Middle frontal gyrus (tissue), 1 donor: ENCODE measurements at regions not wholly inside any gene's neighbourhood (a gene's known extent, or its start where the extent isn't known, plus 50 kb on each side); places are given as distances from the start of the nearest gene placed in this dataset.
"Not testable (repeated sequence)": the region's sequence is repeated elsewhere in the genome, so short reads cannot be mapped to it uniquely, and the experiment has no call there.

Source experiments
- DNase-seq: peaks from one replicate; pipeline ENCODE4 v3.0.0-alpha.2; 2015; ENCODE audit warnings: low spot score; ENCODE audit errors: extremely low spot score

DNA sequence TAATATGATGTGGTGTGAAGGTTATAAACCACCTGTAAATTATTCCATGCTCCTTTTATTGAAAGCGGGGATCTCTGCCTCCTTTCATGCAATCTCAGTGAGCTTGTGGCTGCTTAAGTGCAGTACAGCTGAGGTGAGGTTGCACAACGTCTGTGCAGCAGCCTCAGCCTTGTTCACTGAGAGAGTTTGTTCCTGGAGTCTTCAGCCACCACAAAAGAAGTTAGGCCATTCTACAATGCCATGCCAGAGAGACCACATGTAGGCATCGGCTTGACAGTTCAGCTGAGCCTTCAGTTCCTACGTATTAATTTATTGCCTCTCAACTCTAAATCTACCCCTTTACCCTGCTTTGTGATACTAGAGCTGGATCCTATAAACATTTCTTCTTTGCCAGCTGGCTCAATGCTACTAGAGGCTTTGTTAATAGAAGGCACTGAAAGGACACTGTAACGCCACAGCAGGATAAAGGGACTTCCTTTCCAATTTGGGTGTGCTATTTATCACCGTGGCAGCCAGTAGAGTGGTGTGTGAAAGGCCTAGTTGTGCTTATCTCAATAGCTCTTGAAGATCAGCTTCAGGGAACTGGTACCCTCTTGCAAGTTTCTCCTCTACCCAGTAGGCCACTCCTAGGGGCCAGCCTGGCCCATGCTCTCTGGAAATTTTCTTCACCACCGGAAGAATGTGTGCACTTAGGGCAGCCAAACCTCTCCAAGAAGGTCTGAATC lies 337.7 kb downstream of the IPO8 start:
- no peak for DNase-seq

DNA sequence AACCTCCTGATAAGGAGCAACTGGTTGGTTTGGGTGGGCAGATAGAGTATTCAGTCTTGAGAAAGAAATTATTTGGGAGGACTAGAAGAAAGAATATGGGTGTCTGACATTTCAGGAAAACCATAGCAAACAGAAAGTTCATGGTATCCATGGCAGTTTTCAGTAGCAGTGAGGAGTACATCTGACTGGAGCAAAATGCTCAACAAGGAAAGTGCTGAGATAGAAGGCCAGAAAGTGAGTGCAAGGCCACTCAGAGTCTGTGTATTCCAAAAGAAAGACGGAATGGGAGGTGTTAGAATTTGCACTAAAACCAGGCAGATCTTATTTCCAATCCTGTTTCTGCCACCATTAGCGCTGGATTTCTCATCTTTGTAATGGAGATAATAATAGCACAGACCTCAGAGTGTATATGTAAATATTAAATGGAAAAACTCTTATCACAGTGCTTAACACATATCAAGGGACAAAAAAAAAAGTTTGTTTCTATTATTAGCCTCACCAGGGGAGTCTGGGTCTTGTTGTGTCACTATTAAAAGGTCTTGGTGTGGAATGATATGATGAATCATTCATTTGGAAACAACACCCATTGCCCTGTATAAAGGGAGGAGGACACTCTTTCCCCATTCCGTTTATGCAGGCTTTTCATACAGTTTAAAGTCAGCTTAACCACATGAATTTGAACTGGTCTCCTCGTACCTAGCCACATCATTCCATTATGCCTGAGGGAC lies 349.8 kb downstream of the IPO8 start:
- DNase-seq: no peak

DNA sequence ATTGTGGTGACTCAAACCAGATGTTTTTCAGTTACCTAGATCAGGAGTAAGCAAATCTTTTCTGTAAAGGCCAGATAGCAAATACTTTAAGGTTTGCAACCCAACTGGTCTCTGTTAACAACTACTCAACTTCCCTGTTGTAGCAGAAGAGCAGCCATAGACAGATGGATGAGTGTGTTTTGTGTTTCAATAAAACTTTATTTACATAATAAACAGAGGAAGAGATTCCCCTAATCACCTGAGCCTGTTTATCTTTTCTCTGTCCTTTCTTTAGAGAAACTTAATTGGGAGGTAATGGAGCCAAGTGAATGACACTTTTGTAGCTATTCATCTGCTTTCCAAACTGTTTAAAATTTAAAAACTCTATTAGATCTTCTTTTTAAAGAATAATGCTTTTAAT lies 365.1 kb downstream of the IPO8 start:
- no peak for DNase-seq

DNA sequence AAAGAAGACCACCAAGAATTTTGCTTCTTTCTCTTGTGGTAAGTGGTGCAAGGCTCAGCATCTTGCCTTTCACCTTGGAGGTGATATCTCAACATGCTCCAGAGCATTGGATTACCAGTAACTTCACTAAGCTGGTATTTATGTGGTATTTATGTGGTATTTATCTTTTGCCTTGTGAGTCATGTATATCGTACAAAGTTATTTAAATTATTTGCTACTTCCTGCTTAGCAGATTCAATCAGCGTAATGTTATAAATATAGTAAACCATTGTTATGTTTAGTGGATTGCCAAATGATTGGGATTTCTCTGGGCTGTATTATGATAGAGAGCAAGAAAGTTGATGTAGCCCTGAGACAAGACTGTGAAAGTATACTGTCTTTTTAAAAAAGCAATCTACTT lies 366.4 kb downstream of the IPO8 start:
- no peak for DNase-seq

DNA sequence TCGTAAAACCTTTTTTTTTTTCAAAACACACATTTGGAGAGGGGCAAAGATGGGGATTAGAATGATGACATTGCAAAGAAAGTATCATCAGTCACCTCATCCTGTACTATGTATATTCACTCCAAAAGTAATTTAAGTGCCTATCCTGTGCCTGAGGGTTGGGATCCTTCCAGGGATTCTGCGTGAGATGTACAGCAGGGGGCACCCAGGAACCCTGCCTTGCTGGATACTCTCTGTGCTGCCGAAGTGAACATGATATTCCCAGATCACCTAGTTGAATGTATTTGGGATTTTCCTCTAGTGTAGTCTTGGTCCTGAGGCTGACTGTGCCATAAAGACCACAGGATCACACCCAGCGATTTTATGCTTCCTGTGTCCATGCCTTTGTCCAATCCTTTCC lies 372.7 kb downstream of the IPO8 start:
- DNase-seq: no peak

DNA sequence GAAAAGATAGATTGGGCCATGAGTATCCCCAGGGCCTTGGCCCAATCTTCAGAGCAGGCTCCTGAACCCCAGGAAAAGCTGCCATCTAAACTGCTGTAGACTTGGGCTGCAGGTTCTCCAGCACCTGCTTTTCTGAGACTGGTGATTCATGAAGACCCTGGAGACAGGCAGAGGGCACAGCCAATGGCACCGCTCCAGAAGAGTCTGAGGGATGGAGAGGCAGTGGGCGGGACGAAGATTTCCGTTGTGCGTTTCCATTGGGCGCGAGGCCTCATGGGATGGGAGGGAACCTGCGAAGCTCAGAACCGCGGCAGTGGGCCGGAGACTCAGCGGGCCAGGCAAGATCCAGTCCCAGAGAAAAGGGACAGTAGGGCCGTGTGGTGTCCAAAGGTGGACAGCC lies 375.1 kb downstream of the IPO8 start:
- DNase-seq: no peak

DNA sequence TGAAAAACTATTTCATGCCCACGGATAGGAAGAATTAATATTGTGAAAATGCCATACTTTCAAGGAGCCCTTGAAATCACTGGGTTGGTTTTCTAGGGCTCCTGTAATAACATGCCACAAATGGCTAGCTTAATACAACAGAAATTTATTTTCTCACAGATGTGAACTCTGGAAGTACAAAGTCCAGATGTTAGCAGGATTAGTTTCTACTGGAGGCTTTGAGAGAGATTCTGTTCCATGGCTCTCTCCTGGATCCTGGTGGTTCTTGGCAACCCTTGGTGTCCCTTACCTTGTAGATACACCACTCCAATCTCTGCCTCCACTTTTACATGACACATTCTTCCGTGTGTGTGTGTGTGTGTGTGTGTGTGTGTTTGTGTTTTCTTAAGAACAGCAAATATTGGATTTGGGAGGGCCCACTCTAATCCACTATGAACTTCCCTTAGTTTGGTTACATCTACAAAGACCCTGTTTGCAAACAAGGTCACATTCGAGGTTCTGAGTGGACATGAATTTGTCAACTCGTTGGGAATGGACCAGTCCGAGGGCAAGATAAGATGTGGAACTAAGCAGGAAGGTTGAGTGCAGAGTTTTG lies 381.1 kb downstream of the IPO8 start:
- no peak for DNase-seq

DNA sequence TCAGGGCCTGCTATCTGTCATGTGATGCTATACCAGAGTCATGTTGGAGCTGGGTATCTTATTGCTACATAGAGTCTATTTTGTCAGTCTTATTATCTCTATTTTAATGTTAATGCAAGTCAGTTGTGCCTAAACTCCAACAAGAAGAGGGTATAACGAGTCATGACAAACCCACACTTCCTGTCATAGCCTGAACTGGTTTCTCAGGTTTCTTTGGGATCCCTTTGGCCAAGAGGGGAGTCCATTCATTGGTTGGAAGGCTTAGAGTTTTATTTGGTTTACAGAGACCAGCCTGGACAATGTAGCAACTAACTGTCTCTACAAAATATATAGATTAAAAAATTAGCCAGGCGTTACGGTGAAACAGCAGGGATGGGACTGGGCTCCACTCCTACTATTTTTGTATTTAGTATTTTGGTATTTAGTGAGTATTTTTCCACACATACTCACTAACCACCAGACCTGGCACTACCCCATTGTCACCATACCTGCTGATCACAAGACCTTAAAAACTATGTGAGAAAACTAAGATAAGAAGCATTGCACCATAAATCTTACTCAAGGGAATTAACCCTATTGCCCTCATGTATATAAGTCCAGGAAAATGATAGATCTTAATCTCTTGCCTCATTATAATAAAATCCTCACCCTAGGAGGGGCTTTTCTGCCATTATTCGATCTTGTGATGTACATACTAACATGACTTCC lies 387.5 kb downstream of the IPO8 start:
- DNase-seq: no peak

DNA sequence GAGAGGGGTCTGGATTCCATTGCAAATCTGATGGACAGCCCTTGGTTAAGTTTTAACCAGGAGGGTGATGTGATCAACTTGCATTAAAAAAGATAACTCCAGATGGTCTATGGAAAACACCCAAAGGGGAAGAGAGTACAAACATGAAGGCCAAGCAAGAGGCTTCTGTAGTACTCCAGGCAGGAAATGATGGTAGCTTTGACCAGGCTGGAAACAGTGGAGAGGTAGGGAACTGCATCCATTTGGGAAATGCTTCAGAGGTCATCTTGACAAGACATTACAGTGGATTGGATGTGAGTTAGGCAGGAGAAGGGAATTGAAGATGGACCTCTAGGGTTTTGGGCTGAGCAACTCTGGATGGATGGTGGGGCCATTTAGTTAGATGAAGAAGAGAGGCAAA lies 391.1 kb downstream of the IPO8 start:
- no peak for DNase-seq

DNA sequence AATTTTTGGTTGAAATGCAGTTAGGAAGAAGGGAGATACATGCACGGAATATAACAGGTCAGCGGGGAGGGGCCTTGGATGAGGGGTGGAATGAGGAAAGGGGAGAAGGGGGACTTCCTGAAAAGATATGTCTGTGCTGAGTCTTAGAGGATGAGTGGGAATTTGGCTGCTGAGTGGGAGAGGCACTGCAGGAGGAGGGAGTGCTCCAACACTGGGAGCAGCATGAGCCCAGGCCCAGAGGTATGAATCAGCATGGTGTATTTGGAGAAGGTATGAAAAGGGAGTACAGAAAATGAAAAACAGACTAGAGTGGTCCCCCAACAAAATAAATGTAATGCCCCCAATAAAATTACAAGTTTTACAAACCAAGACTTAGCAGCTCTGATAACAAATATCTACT lies 394.4 kb downstream of the IPO8 start:
- no peak for DNase-seq

DNA sequence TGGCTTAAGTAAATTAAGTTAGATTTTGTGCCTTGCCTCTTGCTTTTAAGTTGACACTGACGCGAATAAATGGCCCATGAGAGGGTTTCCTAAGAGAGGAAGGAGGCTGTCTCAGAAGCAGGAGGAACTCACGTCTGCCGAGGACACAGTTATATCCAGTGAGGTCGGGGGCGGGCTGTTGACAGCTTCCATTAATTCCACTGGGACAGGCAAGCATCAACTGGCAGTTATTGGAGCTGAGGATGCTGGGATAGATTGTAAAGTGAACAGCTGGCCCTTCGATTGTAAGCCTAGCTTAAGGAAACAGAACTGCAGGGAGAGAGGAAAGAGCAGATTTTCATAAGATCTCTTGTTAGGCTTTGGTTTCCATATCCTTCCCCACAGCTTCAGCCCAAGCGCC lies 399.2 kb downstream of the IPO8 start:
- no peak for DNase-seq

DNA sequence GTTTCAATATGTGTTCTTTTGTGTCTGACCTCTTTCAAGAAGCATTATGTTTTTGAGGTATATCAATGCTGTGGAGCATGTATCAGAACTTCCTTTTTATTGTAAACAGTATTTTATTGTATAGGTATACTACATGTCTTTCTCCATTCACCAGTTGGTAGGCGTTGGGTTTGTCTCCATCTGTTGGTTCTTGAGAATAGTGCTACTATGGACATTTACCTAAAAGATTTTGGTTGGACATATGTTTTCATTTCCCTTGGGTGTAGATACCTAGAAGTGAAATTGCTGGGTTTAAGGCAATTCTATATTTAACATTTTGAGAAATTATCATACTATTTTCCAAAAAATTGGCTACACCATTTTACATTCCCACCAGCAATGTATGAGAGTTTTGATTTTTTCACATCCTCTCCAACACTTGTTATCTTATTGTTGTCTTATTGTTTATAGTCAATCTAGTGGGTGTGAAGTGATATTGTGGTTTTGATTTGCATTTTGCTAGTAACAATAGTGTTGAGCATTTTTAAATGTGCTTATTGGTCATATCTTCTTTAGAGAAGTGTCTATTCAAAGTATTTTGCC lies 409.2 kb downstream of the IPO8 start:
- no peak for DNase-seq

DNA sequence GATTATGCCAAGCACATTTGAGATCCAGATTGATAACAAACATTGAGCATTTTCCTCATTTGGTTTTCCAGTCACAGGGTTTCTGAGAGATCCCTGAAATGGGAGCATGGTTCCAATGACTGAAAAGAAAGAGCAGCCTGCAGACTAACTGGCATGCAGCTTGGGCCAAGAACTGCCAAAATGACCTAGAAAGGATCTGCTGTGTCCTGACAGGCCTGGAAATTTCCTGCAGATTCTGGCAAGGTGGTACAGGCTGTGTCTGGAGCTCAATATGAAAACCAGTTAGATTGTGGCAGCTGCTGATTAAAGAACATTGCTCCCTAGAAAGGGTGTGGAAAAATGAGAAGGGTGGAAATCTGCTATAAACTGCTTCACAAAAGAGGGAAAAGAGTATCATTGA lies 417.3 kb downstream of the IPO8 start:
- no peak for DNase-seq

DNA sequence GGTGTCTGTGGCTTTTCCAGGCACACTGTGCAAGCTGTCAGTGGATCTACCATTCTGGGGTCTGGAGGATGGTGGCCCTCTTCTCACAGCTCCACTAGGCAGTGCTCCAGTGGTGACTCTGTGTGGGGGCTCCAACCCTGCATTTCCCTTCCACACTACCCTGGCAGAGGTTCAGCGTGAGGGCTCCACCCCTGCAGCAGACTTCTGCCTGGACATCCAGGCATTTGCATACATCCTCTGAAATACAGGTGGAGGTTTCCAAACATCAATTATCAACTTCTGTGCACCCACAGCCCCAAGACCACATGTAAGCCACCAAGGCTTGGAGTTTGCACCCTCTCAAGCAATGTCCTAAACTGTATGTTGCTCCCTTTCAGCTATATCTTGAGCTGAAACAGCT lies 423.2 kb downstream of the IPO8 start:
- DNase-seq: not testable (repeated sequence)

DNA sequence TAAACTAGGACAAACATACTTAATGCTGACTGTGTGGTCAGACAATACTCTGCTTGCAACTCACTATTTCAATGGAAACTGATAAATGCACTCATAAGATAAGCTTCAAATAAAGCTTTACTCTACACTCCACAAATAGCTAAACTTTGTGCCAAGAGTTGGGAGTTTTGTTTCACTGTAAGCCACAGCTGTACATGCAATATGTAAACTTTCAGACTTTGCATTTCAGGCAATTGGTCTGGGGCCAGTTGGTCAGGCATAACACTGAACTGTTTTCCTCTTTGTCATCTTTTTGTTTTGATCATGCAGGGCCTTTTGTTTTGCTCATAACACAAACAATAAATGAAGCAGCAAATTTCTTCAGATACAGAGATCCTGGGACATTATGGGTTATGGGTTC lies 426.2 kb downstream of the IPO8 start:
- no peak for DNase-seq

DNA sequence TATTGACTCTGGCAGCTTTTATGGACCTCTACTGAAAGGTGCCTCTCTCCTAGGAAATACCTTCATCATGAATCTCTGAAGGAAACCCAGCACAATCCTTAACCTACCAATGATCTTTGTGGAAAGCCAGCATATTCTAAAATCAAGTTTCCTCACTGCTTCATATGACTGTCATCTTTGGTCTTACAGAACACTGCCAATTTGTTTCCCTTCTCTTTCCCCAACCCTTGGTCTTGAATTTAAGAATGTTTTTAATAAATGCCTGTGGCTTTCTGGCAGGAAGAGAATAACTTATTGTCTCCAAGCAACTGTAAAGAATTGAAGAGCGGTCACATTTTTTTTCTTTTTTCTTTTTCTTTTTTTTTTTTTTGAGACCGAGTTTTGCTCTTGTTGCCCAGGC lies 427.6 kb downstream of the IPO8 start:
- DNase-seq: no peak

DNA sequence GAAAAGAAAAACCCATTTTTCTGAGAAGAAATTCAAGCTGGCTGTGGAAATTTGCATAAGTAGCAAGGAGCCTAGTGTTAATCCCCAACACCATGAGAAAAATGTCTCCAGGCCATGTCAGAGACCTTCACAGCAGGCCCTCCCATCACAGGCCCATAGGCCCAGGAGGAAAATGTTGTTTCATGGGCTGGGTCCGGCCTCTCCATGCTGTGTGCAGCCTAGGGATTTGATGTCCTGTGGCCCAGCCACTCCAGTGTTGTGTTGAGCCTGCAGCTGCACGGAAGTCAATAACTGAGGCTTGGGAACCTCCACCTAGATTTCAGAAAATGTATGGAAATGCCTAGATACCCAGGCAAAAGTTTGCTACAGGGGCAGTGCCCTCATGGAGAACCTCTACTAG lies 432.2 kb downstream of the IPO8 start:
- DNase-seq: no peak

DNA sequence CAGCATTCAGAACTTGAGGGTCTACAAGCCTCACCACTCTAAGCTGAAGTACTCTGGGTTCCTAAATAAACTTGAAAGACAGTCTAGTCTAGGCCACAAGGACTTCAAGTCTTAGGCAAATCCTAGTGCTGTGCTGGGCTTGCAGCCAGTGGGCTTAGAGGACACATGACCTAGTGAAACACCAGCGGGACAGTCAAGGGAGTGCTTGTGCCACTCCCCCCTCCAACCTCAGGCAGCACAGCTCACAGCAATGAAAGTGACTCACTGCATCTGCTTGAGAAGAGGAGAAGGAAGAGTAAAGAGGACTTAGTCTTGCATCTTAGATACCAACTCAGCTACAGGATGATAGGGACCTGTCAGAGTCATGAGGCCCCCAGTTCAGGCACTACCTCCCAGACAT lies 438.1 kb downstream of the IPO8 start:
- DNase-seq: no peak

DNA sequence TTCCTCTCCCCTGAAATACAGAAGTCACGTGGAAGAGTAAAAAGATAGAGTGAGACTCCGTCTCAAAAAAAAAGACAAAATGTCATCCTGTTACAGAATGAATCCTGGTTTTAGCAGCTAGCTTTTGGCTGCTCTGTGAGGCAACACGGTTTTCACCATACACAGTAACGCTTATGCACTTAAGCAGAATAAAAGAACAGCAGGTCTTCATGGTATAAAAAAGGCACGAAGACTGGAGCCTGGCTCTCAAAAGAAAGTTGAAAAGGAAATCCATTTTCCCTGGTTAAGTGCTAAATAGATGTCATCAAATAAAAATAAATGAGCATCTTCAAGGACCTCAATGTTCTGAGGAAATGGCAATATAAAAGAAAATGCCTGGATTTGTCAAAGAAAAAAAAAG lies 444.1 kb downstream of the IPO8 start:
- DNase-seq: no peak

DNA sequence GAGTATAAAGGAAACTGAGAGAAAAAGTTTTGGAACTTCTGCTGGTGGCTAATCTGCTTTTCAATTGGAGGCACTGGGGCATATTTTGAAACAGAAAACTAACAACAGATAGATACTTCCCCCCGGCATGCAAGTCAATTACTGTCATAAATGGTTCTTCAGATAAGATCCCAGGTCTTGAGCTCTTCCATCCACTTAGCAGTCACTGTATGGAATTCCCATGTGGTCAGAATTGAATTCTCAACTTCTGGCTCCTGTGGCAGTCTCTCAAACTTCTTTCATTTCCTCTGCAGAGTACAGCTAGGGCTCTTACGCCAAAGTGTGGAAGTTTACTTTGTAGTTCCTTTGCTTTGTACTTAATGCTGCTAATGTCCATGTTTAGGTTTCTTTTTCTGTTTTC lies 452.2 kb downstream of the IPO8 start:
- DNase-seq: no peak

DNA sequence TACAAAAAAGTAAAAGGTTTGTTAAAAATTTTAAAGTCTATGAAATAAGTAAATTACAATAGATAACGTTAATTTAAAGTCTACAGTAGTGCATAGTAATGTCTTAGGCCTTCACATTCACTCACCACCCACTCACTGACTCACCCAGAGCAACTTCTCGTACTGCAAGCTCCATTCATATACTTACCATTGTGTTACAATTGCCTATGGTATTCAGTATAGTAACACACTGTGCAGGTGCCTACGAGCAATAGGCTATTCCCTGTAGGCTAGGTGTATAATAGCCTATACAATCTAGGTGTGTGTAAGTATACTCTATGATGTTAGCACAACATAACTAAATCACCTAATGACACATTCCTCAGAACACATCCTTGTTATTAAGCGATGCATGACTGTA lies 435.3 kb upstream of the TMTC1 start:
- no peak for DNase-seq

DNA sequence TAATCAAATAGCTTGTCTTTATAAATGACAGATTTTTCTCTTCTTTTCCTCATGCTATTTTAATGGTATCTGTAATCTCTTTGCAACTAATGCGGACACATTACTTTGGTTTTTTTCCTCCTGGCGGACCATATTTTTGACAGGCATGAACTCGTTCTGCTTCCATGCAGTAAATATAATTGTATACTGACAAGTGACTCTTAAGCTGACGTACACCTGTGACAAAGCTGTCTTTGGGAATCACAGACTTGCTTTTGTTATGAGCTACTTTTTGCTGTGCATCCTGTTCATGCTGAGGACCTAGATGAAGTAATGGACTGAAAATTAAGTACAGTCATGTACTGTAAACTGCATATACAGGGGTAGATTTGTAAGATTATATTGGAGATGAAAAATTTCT lies 434.3 kb upstream of the TMTC1 start:
- no peak for DNase-seq
